ENCODE measurements at regions not wholly inside any gene's neighbourhood (a gene's known extent, or its start where the extent isn't known, plus 50 kb on each side); places are given as distances from the start of the nearest gene placed in this dataset.

DNA sequence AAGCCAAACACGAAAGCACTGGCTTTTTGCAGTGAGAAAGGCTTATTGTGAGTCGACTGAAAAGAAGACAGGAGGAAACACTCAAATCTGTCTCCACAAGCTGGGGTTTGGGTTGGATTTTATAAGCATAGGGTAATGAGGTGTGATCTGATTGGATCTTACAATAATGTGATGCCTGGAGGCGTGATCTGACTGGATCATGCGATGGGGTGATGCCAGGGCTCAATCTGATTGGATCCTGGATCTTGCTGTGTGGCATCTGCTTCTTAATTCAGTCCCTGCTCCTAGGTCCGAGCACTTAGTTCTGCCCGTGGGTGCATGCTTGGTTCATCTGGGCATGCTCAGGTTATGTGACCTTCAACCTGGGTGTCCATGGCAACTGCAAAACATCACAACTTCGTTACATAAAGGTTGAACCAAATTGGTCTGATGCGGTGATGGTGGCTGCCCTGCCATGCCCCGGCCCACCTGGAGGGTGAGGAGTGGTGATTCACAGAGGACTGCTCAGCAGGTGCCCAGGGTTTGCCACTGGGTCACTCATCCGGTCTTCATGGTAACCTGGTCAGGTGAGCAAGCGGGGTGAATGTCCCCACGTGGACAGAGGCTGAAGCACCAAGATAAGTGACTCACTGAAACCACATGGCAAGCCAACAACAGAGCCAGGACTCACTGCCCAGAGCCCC is 111.0 kb downstream of the KCNF1 start:
- TF ChIP-seq, protein P1, sequence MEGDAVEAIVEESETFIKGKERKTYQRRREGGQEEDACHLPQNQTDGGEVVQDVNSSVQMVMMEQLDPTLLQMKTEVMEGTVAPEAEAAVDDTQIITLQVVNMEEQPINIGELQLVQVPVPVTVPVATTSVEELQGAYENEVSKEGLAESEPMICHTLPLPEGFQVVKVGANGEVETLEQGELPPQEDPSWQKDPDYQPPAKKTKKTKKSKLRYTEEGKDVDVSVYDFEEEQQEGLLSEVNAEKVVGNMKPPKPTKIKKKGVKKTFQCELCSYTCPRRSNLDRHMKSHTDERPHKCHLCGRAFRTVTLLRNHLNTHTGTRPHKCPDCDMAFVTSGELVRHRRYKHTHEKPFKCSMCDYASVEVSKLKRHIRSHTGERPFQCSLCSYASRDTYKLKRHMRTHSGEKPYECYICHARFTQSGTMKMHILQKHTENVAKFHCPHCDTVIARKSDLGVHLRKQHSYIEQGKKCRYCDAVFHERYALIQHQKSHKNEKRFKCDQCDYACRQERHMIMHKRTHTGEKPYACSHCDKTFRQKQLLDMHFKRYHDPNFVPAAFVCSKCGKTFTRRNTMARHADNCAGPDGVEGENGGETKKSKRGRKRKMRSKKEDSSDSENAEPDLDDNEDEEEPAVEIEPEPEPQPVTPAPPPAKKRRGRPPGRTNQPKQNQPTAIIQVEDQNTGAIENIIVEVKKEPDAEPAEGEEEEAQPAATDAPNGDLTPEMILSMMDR (IDR thresholded peaks at IDR 0.05): no peak
- H3K9me3 ChIP-seq (replicated peaks in 1 of 2; ENCODE audit: control insufficient read depth in 1 of 2, insufficient read depth in 1 of 2, low read length in 2 of 2): peaks cover 16 to 23% of the 10 kb centered on the region in 2 donors
- peaks cover 11 to 21% (median 17%) of the 10 kb centered on the region in 7 donors for H3K9me3 Mint-ChIP-seq
- no peaks in the 10 kb centered on the region for H3K27me3 ChIP-seq (ENCODE audit: control insufficient read depth in 2 of 2, insufficient read depth in 2 of 2, low read length in 2 of 2)
- peaks cover 2 to 12% (median 5%) of the 10 kb centered on the region in 3 donors for H3K27me3 Mint-ChIP-seq (ENCODE audit: low read depth in 3 of 3)
- H3K4me1 Mint-ChIP-seq: peaks cover 6% of the 10 kb centered on the region
- DNase-seq: no peak
- H3K4me3 ChIP-seq (replicated peaks in 1 of 3; ENCODE audit: low read depth in 2 of 3, low read length in 3 of 3): no peak overlapping the region
- H3K27ac Mint-ChIP-seq: no peak overlapping the region
- no peak overlapping the region for H3K9ac ChIP-seq (ENCODE audit: insufficient read depth, low read length, poor library complexity, severe bottlenecking)
- H3K36me3 ChIP-seq (replicated peaks in 1 of 2; ENCODE audit: control insufficient read depth in 1 of 2, insufficient read depth in 2 of 2, low read length in 2 of 2): no peaks in the 10 kb centered on the region
- no peaks in the 10 kb centered on the region for H3K36me3 Mint-ChIP-seq
- intact Hi-C loops (cut with micrococcal nuclease): no loop called here
- H3K4me3 Mint-ChIP-seq: no peak overlapping the region
- H3K4me2 ChIP-seq (replicated peaks; ENCODE audit: extremely low read depth, low read length, poor library complexity, severe bottlenecking): no peak overlapping the region
- H4K20me1 ChIP-seq (ENCODE audit: insufficient read depth, low read length): no peaks in the 10 kb centered on the region
- no peaks in the 10 kb centered on the region for H3K4me1 ChIP-seq (ENCODE audit: control insufficient read depth in 1 of 2, insufficient read depth in 2 of 2, low read length in 2 of 2)
- no peak overlapping the region for H2AFZ ChIP-seq (ENCODE audit: insufficient read depth, low read depth, low read length, poor library complexity, severe bottlenecking)
- no peak overlapping the region for H3K27ac ChIP-seq (ENCODE audit: low read depth in 1 of 2, low read length in 2 of 2)
- WGBS (ENCODE audit: insufficient coverage): 92% methylated on average over 6 of the region's 12 CpGs
- H3K79me2 ChIP-seq (ENCODE audit: insufficient read depth, low read length): no peaks in the 10 kb centered on the region

DNA sequence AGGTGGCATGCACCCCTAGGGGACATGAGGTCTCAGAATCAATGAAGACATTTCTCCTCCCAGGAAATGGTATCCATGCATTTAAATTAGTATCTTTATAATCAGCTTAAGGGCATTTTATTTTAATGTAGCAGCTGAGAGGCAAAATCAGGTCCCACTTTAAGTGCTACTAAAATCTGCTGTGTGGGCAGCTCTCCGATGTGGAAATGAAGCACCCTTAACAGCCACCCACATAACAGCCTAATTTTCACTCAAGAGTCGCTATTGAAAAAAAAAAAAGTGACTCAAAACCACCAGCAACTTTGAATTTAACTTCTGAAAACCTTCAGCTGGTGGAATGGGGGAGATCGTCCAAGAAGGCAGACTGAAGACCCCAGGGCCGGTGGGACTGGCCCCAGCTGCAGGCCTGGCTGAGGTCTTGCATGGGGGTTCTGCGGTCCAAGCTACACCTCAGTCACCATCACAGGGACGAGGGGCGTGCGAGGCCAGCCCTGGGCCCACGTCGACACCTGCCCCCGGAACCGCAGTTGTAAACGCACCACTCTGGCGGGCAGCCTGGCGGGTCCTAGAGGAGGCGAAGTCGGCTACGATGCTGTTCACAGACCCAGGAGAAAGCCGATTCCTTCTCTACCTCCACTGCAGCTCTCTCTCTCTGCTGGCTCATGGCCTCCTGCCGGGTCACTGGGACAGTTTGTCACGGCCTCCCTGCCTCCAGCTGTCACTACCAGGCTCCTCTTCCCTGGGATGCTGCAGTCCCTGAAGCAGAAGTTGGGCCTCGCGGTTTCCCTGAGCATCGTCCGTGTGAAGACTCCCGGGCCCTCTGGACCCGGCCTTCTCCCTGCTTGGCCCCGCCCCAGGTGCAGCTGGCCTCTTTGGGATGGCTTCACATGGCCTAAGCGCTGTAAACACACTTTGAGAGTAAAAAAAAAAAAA is 111.9 kb downstream of the KCNF1 start:
- Histone ChIP-seq H3K4me2 (replicated peaks; ENCODE audit: extremely low read depth, low read length, poor library complexity, severe bottlenecking) (no peak overlapping the region), H3K4me3 (replicated peaks in 1 of 3; ENCODE audit: low read depth in 2 of 3, low read length in 3 of 3) (no peak overlapping the region), H3K9ac (ENCODE audit: insufficient read depth, low read length, poor library complexity, severe bottlenecking) (no peak overlapping the region), H4K20me1 (ENCODE audit: insufficient read depth, low read length) (no peaks in the 10 kb centered on the region), H3K27ac (ENCODE audit: low read depth in 1 of 2, low read length in 2 of 2) (no peak overlapping the region), H2AFZ (ENCODE audit: insufficient read depth, low read depth, low read length, poor library complexity, severe bottlenecking) (no peak overlapping the region), H3K27me3 (ENCODE audit: control insufficient read depth in 2 of 2, insufficient read depth in 2 of 2, low read length in 2 of 2) (no peaks in the 10 kb centered on the region), H3K4me1 (ENCODE audit: control insufficient read depth in 1 of 2, insufficient read depth in 2 of 2, low read length in 2 of 2) (no peaks in the 10 kb centered on the region), H3K79me2 (ENCODE audit: insufficient read depth, low read length) (no peaks in the 10 kb centered on the region), H3K9me3 (replicated peaks in 1 of 2; ENCODE audit: control insufficient read depth in 1 of 2, insufficient read depth in 1 of 2, low read length in 2 of 2) (peaks cover 8 to 14% of the 10 kb centered on the region in 2 donors), H3K36me3 (replicated peaks in 1 of 2; ENCODE audit: control insufficient read depth in 1 of 2, insufficient read depth in 2 of 2, low read length in 2 of 2) (no peaks in the 10 kb centered on the region)
- intact Hi-C loops (cut with micrococcal nuclease): no loop called here
- WGBS (ENCODE audit: insufficient coverage): 93% methylated on average over 23 of the region's 29 CpGs
- H3K36me3 Mint-ChIP-seq: no peaks in the 10 kb centered on the region
- H3K27ac Mint-ChIP-seq: no peak overlapping the region
- peaks cover 4 to 13% (median 8%) of the 10 kb centered on the region in 7 donors for H3K9me3 Mint-ChIP-seq
- no peak for DNase-seq
- peaks cover 4 to 12% (median 9%) of the 10 kb centered on the region in 3 donors for H3K27me3 Mint-ChIP-seq (ENCODE audit: low read depth in 3 of 3)
- H3K4me1 Mint-ChIP-seq: peaks cover 5% of the 10 kb centered on the region
- TF ChIP-seq, protein P1 (IDR thresholded peaks at IDR 0.05): no peak
- H3K4me3 Mint-ChIP-seq: no peak overlapping the region

Measured in CD14-positive monocyte (primary cell).